ENCODE measurements at regions not wholly inside any gene's neighbourhood (a gene's known extent, or its start where the extent isn't known, plus 50 kb on each side); places are given as distances from the start of the nearest gene placed in this dataset.
"Not testable (repeated sequence)": the region's sequence is repeated elsewhere in the genome, so short reads cannot be mapped to it uniquely, and the experiment has no call there.

DNA sequence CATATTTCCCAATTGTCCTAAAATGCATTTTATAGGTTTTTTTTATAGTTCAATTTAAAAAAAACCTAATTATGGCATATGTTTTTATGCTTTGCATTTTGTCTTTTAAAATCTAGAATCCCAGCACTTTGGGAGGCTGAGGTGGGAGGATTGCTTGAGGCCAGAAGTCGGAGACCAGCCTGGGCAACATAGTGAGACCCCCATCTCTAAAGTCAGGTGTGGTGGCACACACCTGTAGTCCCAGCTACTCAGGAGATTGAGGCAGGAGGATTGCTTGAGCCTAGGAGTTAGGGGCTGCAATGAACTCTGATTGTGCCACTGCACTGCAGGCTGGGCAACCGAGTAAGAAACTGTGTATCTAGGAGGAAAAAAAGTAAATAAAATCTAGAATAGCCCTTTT, 137.2 kb upstream of the POU3F1 start:
- DNase-seq (ENCODE audit: low read depth in 1 of 2, low spot score in 1 of 2), result no peak
- no peaks in the 10 kb centered on the region for H3K27me3 ChIP-seq (ENCODE audit: insufficient read depth, poor library complexity, severe bottlenecking)
- H3K4me3 ChIP-seq (replicated peaks; ENCODE audit: insufficient read depth, low read length), result no peak overlapping the region
- no peak for TF ChIP-seq SPI1 (IDR thresholded peaks at IDR 0.05; ENCODE audit: borderline replicate concordance, low read depth)
- TF ChIP-seq, protein P1, sequence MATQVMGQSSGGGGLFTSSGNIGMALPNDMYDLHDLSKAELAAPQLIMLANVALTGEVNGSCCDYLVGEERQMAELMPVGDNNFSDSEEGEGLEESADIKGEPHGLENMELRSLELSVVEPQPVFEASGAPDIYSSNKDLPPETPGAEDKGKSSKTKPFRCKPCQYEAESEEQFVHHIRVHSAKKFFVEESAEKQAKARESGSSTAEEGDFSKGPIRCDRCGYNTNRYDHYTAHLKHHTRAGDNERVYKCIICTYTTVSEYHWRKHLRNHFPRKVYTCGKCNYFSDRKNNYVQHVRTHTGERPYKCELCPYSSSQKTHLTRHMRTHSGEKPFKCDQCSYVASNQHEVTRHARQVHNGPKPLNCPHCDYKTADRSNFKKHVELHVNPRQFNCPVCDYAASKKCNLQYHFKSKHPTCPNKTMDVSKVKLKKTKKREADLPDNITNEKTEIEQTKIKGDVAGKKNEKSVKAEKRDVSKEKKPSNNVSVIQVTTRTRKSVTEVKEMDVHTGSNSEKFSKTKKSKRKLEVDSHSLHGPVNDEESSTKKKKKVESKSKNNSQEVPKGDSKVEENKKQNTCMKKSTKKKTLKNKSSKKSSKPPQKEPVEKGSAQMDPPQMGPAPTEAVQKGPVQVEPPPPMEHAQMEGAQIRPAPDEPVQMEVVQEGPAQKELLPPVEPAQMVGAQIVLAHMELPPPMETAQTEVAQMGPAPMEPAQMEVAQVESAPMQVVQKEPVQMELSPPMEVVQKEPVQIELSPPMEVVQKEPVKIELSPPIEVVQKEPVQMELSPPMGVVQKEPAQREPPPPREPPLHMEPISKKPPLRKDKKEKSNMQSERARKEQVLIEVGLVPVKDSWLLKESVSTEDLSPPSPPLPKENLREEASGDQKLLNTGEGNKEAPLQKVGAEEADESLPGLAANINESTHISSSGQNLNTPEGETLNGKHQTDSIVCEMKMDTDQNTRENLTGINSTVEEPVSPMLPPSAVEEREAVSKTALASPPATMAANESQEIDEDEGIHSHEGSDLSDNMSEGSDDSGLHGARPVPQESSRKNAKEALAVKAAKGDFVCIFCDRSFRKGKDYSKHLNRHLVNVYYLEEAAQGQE (IDR thresholded peaks at IDR 0.05; ENCODE audit: insufficient replicate concordance, low read depth), result no peak
- no peak for TF ChIP-seq POLR2AphosphoS5 (IDR thresholded peaks at IDR 0.05; ENCODE audit: low read depth)
- TF ChIP-seq GABPA (IDR thresholded peaks at IDR 0.05; ENCODE audit: low read depth), result no peak
- TF ChIP-seq, protein P2, sequence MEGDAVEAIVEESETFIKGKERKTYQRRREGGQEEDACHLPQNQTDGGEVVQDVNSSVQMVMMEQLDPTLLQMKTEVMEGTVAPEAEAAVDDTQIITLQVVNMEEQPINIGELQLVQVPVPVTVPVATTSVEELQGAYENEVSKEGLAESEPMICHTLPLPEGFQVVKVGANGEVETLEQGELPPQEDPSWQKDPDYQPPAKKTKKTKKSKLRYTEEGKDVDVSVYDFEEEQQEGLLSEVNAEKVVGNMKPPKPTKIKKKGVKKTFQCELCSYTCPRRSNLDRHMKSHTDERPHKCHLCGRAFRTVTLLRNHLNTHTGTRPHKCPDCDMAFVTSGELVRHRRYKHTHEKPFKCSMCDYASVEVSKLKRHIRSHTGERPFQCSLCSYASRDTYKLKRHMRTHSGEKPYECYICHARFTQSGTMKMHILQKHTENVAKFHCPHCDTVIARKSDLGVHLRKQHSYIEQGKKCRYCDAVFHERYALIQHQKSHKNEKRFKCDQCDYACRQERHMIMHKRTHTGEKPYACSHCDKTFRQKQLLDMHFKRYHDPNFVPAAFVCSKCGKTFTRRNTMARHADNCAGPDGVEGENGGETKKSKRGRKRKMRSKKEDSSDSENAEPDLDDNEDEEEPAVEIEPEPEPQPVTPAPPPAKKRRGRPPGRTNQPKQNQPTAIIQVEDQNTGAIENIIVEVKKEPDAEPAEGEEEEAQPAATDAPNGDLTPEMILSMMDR (IDR thresholded peaks at IDR 0.05; ENCODE audit: insufficient read depth, low read length), result no peak
- H3K27ac ChIP-seq (replicated peaks), result no peak overlapping the region

DNA sequence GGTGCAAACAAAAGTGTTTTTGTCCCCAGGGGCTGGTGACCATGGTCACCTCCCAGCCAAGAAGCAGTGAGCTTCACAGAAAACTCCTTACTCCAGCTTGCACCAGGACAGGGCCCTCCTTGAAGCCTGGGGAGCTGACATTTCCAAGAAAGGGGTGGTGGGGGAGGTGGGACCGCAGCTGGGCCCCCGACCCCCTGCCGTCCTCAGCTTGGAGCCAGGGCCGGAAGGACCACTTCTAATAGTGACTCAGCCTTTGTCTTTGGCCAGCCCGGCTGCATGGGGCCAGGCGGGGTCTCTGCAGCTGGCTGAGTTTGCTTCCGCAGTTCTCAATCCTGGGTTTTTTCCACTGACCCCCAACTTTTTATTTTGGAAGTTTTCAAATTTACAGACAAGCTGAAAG, 136.5 kb upstream of the POU3F1 start:
- Histone ChIP-seq H3K4me3 (replicated peaks; ENCODE audit: insufficient read depth, low read length) (no peak overlapping the region), H3K27ac (replicated peaks) (no peak overlapping the region), H3K27me3 (ENCODE audit: insufficient read depth, poor library complexity, severe bottlenecking) (no peaks in the 10 kb centered on the region)
- DNase-seq (ENCODE audit: low read depth in 1 of 2, low spot score in 1 of 2), result no peak
- TF ChIP-seq, protein P2 (IDR thresholded peaks at IDR 0.05; ENCODE audit: insufficient read depth, low read length), result no peak
- TF ChIP-seq GABPA (IDR thresholded peaks at IDR 0.05; ENCODE audit: low read depth) (no peak), POLR2AphosphoS5 (IDR thresholded peaks at IDR 0.05; ENCODE audit: low read depth) (no peak), SPI1 (IDR thresholded peaks at IDR 0.05; ENCODE audit: borderline replicate concordance, low read depth) (no peak)
- TF ChIP-seq, protein P1 (IDR thresholded peaks at IDR 0.05; ENCODE audit: insufficient replicate concordance, low read depth), result no peak

DNA sequence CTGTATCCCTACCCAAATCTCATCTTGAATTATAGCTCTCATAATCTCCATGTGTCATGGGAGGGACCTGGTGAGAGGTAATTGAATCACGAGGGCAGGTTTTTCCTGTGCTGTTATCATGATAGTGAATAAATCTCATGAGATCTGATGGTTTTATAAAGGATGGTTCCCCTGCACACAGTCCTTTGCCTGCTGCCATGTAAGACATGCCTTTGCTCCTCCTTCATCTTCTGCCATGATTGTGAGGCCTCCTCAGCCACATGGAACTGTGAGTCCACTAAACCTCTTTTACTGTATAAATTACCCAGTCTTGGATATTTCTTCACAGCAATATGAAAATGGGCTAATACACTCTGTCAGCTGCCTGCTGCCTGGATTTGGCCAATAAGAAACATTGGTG, 133.8 kb upstream of the POU3F1 start:
- H3K27ac ChIP-seq (replicated peaks); DNase-seq (ENCODE audit: low read depth in 1 of 2, low spot score in 1 of 2); H3K27me3 ChIP-seq (ENCODE audit: insufficient read depth, poor library complexity, severe bottlenecking); H3K4me3 ChIP-seq (replicated peaks; ENCODE audit: insufficient read depth, low read length): not testable (repeated sequence)

DNA sequence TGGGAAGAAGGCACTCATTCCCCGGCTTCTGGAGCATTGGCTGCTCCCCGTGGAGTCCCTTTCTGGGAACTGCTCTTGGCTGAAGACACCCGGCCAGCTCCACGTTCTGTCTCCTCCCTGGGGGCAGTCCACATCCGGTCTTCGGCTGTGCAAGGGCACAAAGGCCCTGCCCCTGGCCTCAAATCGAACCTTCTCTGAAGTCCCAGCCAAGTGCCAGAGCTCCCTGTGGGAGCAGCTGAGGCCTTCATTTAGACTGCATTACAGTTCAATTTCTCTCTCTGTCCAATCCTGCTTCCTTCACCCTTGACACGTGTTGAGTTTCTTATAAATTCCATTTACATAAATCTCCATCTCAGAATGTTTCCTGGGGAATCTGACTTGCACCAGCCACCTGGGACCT, 132.9 kb upstream of the POU3F1 start:
- Histone ChIP-seq H3K27me3 (ENCODE audit: insufficient read depth, poor library complexity, severe bottlenecking) (no peaks in the 10 kb centered on the region), H3K4me3 (replicated peaks; ENCODE audit: insufficient read depth, low read length) (no peak overlapping the region)

More for the DNA sequence above, 132.9 kb upstream of the POU3F1 start:
- H3K27ac ChIP-seq (replicated peaks), result no peak overlapping the region
- TF ChIP-seq GABPA (IDR thresholded peaks at IDR 0.05; ENCODE audit: low read depth) (no peak), SPI1 (IDR thresholded peaks at IDR 0.05; ENCODE audit: borderline replicate concordance, low read depth) (no peak), POLR2AphosphoS5 (IDR thresholded peaks at IDR 0.05; ENCODE audit: low read depth) (no peak)
- TF ChIP-seq, protein P1 (IDR thresholded peaks at IDR 0.05; ENCODE audit: insufficient replicate concordance, low read depth), result no peak
- TF ChIP-seq, protein P2 (IDR thresholded peaks at IDR 0.05; ENCODE audit: insufficient read depth, low read length), result no peak
- DNase-seq (ENCODE audit: low read depth in 1 of 2, low spot score in 1 of 2), result no peak

All from HL-60 (cell line).